DND-41 (cell line): ENCODE measurements at regions not wholly inside any gene's neighbourhood (a gene's known extent, or its start where the extent isn't known, plus 50 kb on each side); places are given as distances from the start of the nearest gene placed in this dataset.
A peak's percentile ranks its signal among the peaks of the same experiment; 100 is the strongest.

Experiments
- ATAC-seq: fragments of 200-7000 bp; cut with Tn5 transposase; 3 replicates; pipeline ENCODE4 v1.9.1; 2021; ENCODE audit warnings: low read depth; ENCODE audit not compliant: insufficient read depth
- DNase-seq: peaks from one replicate; pipeline ENCODE4 v3.0.0-alpha.2; 2020
- H2AFZ ChIP-seq: 2 replicates; pipeline ENCODE4 v1.6.0; 2012; ENCODE audit warnings: low read depth, low read length
- H3K27ac ChIP-seq: 2 replicates; pipeline ENCODE4 v1.5.1; 2012; ENCODE audit warnings: low read length, inconsistent platforms
- H3K27me3 ChIP-seq: fragments of 200-600 bp; sonication (generic); 2 replicates; pipeline ENCODE4 v1.6.0; 2012; ENCODE audit warnings: low read length, mild to moderate bottlenecking, inconsistent platforms; ENCODE audit not compliant: insufficient read depth, poor library complexity
- H3K36me3 ChIP-seq: 2 replicates; pipeline ENCODE4 v1.5.1; 2012; ENCODE audit warnings: low read length, inconsistent platforms; ENCODE audit not compliant: insufficient read depth
- H3K4me1 ChIP-seq: 2 replicates; pipeline ENCODE4 v1.5.1; 2012; ENCODE audit warnings: mild to moderate bottlenecking, low read length; ENCODE audit not compliant: insufficient read depth
- H3K4me2 ChIP-seq: 2 replicates; pipeline ENCODE4 v1.6.0; 2012; ENCODE audit warnings: mild to moderate bottlenecking, moderate library complexity, low read length, inconsistent platforms; ENCODE audit not compliant: insufficient read depth
- H3K4me3 ChIP-seq, 2 experiments: fragments of 200-600 bp in 1 of 2; shearing (Covaris generic) in 1 of 2; 2 replicates each; pipeline ENCODE4 v1.5.1; 2012 to 2016; ENCODE audit warnings: inconsistent platforms in 2 of 2, low read length in 2 of 2, mild to moderate bottlenecking in 2 of 2, low read depth in 1 of 2, moderate library complexity in 1 of 2
- H3K79me2 ChIP-seq: 2 replicates; pipeline ENCODE4 v1.6.0; 2012; ENCODE audit warnings: low read length, inconsistent platforms; ENCODE audit not compliant: insufficient read depth
- H3K9ac ChIP-seq: 2 replicates; pipeline ENCODE4 v1.6.0; 2012; ENCODE audit warnings: low read depth, mild to moderate bottlenecking, inconsistent platforms, low read length, moderate library complexity
- H3K9me3 ChIP-seq: 2 replicates; pipeline ENCODE4 v1.5.1; 2012; ENCODE audit warnings: low read length, moderate library complexity, mild to moderate bottlenecking, inconsistent platforms; ENCODE audit not compliant: insufficient read depth, severe bottlenecking
- H4K20me1 ChIP-seq: 2 replicates; pipeline ENCODE4 v1.6.0; 2012; ENCODE audit warnings: low read length; ENCODE audit not compliant: insufficient read depth
- EZH2 ChIP-seq: IDR thresholded peaks from 3 replicates; pipeline ENCODE4 v1.6.1; 2012; ENCODE audit warnings: borderline replicate concordance, low read depth, mild to moderate bottlenecking, moderate library complexity, low read length, inconsistent platforms; ENCODE audit not compliant: severe bottlenecking
- TF ChIP-seq, protein P1 (sequence below): IDR thresholded peaks from 2 replicates; pipeline ENCODE4 v1.5.1; 2012; ENCODE audit warnings: borderline replicate concordance, low read length, moderate library complexity, mild to moderate bottlenecking; ENCODE audit not compliant: poor library complexity, severe bottlenecking; ENCODE audit errors: extremely low read depth

DNA sequence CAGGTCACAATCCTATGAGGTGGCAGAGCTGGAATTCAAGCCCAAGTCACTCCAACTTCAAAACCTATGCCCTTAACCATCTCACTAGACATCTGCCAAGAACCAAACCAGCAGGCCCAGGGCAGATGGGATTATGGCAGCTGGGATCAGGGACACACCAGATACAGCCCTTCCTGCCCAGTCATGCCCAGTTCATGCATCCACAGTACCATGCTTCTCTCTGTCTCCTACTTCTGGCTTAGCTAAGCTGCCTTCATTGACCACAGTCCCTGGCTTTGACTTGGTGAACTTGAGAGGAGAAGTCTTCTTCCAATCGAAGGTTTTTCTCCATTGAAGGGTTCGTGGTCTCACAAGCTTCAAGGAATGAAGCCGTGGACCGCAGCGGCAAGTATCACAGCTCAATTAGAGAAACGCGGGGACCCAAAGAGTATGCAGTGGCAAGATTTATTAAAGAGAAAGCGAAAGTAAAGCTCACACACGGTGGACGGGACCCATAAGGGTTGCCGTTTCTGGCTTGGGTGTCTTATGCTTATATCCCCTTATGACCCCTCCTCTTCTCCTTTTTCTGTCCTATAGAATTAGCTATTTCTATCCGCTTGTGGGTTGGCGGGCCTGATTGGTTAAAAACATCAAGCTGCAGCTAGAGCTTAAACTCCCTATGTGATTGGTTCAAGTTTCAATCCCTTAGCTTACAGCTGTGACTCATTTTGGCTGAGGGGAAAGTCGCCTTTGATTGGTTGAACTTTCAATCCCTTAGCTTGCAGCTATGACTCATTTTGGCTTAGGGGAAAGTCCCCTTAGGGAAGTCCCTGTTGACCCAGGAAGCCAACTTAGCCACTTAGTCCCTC is 101.2 kb downstream of the TRIM36 start:
- TF ChIP-seq, protein P1, sequence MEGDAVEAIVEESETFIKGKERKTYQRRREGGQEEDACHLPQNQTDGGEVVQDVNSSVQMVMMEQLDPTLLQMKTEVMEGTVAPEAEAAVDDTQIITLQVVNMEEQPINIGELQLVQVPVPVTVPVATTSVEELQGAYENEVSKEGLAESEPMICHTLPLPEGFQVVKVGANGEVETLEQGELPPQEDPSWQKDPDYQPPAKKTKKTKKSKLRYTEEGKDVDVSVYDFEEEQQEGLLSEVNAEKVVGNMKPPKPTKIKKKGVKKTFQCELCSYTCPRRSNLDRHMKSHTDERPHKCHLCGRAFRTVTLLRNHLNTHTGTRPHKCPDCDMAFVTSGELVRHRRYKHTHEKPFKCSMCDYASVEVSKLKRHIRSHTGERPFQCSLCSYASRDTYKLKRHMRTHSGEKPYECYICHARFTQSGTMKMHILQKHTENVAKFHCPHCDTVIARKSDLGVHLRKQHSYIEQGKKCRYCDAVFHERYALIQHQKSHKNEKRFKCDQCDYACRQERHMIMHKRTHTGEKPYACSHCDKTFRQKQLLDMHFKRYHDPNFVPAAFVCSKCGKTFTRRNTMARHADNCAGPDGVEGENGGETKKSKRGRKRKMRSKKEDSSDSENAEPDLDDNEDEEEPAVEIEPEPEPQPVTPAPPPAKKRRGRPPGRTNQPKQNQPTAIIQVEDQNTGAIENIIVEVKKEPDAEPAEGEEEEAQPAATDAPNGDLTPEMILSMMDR, result no peak
- TF ChIP-seq EZH2, result no peak
- ATAC-seq, result peak; percentile 78
- H3K4me1 ChIP-seq, result peaks cover 5% of the 10 kb centered on the region; the same call in 1 of the 2 replicates
- H3K4me2 ChIP-seq, result peak overlapping the region; percentile 41; the same call in 1 of the 2 replicates
- H3K4me3 ChIP-seq, result peak overlapping the region in 1 of 2 experiments; percentile 34; a peak in 2 of 4 replicates
- no peaks in the 10 kb centered on the region for H3K79me2 ChIP-seq
- H3K9me3 ChIP-seq, result no peaks in the 10 kb centered on the region
- H3K9ac ChIP-seq, result no peak overlapping the region
- DNase-seq, result peak; percentile 7
- H3K36me3 ChIP-seq, result no peaks in the 10 kb centered on the region
- H3K27ac ChIP-seq, result no peak overlapping the region
- no peaks in the 10 kb centered on the region for H3K27me3 ChIP-seq
- H4K20me1 ChIP-seq, result no peaks in the 10 kb centered on the region
- peak overlapping the region; percentile 42 for H2AFZ ChIP-seq

DNA sequence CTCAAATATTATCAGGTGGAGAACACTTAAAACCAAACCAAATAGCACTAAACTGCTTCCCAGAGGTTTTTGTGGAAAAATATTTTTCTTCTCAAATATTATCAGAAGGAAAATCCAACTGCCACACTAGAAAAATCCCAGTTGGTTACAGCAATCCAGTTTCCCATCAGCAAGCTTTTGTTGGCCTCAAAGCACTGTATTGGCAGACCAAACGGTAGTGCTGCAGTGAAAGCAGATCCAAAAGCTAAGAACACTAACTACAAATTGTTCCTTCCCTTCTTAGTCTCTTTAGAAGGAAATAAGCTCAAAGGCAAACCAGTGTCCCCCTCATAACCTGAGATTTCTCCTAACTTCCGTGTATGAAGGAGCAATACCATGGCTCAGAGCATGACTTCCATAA is 105.3 kb downstream of the TRIM36 start:
- H3K27ac ChIP-seq, result no peak overlapping the region
- no peaks in the 10 kb centered on the region for H3K27me3 ChIP-seq
- H2AFZ ChIP-seq, result no peak overlapping the region
- no peaks in the 10 kb centered on the region for H3K36me3 ChIP-seq
- no peaks in the 10 kb centered on the region for H3K9me3 ChIP-seq
- H3K4me3 ChIP-seq, result no peak overlapping the region
- no peak for TF ChIP-seq EZH2
- TF ChIP-seq, protein P1, result no peak
- ATAC-seq, result no peak
- no peaks in the 10 kb centered on the region for H4K20me1 ChIP-seq
- no peaks in the 10 kb centered on the region for H3K79me2 ChIP-seq
- peaks cover 5% of the 10 kb centered on the region; the same call in 1 of the 2 replicates for H3K4me1 ChIP-seq
- no peak overlapping the region for H3K4me2 ChIP-seq
- DNase-seq, result no peak
- H3K9ac ChIP-seq, result no peak overlapping the region

DNA sequence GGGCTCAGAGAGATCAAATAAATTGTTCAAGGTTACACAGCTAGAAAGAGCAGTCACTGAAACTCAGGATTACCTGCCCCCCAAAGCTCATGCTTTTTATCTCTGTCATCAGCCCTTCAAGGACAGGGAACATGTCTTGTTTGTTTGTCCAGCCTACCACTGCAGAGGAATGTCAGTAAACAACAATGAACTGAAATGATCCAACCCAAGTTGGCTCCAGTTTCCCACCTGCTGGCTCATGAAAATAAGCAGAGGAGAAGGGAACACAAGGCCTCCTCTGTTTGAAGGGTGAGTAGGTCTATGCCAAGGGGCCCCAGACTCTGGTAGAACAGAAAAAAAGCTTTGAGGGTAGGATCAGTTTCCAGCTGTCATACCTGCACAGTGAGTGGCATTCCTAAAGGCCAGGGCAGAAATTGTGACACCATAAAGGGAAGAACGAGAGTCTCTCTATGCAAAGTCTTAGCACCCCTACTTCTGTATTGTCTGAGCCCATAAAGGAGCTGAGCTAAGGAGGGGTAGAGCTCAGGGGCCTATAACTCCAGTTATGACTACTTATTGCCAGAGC is 115.2 kb downstream of the TRIM36 start:
- Histone ChIP-seq H3K4me1 (no peaks in the 10 kb centered on the region), H3K9me3 (no peaks in the 10 kb centered on the region), H3K4me3 (no peak overlapping the region), H2AFZ (no peak overlapping the region), H3K4me2 (no peak overlapping the region), H3K27ac (no peak overlapping the region), H3K27me3 (no peaks in the 10 kb centered on the region), H3K79me2 (no peaks in the 10 kb centered on the region), H3K36me3 (no peaks in the 10 kb centered on the region), H3K9ac (no peak overlapping the region), H4K20me1 (no peaks in the 10 kb centered on the region)
- ATAC-seq (no peak), DNase-seq (no peak)
- TF ChIP-seq EZH2, result no peak
- TF ChIP-seq, protein P1, result no peak
